HG03095 (cell line): ENCODE measurements at regions not wholly inside any gene's neighbourhood (a gene's known extent, or its start where the extent isn't known, plus 50 kb on each side); places are given as distances from the start of the nearest gene placed in this dataset.
"Not testable (repeated sequence)": the region's sequence is repeated elsewhere in the genome, so short reads cannot be mapped to it uniquely, and the experiment has no call there.

Source experiments
- ATAC-seq: cut with Tn5 transposase; IDR thresholded peaks from one replicate; pipeline ENCODE4 v1.9.1; 2021; ENCODE audit warnings: moderate library complexity; ENCODE audit not compliant: unreplicated experiment

DNA sequence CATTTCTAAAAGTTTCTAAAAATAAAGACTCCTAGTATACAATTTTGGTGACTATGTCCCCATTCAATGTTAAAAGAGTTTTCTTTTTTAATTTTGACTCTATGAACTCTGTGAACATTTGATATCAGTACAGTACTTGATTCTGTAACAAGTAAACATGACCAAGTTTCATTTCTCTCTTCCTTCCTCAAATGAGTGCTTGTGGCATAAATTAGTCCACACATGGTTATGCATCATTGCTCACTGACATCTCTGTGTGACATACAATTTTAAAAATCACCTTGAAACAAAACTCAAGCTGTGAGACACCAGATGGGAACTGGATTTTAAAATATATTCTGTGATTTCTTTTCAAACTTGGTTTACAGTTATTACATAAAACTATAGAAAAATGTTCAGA, 253.9 kb upstream of the MDGA2 start:
- ATAC-seq, result no peak

- ATAC-seq, result no peak
These were observed 245.7 kb upstream of the MDGA2 start for GRCh38 chr14:47921133-47921532.

DNA sequence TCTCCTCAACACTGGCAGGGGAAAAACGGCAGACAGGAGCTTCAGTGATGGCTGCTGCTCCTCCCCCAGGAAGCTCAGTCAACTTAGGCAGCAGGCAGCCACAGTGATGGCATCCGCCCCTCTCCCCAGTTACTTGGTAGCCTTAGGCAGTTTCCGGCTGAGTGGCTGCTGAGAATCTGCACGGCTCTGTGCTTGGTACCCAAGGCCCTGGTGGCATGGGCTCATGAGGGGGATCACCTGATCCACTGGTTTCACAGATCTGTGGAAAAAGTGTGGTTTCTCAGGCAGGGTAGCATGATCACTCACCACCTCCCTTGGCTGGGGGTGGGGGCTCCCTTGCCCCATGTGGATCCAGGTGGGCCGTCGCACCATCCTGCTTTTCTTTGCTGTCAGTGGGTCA, 244.6 kb upstream of the MDGA2 start:
- no peak for ATAC-seq

GRCh38 chr14:47919334-47919846, 244.0 kb upstream of the MDGA2 start:
- no peak for ATAC-seq

- ATAC-seq, result no peak
These were observed 242.0 kb upstream of the MDGA2 start for GRCh38 chr14:47917344-47917954.

DNA sequence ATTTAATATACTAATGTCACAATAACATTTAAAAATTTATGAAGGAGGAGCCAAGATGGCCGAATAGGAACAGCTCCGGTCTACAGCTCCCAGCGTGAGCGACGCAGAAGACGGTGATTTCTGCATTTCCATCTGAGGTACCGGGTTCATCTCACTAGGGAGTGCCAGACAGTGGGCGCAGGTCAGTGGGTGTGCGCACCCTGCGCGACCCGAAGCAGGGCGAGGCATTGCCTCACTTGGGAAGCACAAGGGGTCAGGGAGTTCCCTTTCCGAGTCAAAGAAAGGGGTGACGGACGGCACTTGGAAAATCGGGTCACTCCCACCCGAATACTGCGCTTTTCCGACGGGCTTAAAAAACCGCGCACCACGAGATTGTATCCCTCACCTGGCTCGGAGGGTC, 225.7 kb upstream of the MDGA2 start:
- not testable (repeated sequence) for ATAC-seq

DNA sequence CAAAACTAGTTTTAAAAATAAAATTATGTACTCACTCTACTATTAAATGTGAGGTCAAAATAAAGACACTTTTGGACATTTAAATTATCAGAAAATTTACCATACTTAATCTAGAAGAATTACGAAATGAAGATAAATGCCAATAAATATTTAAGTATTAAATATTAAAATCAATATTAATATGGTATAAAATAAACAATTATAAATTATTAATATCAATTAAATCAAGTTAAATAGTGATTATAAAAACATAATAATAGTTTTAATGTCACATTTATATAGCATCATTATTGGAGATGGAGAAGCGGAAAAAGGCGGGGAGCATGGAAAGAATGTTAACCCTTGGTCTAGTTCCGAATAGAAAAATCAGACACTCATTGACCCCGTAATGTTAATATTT, 224.3 kb upstream of the MDGA2 start:
- no peak for ATAC-seq

DNA sequence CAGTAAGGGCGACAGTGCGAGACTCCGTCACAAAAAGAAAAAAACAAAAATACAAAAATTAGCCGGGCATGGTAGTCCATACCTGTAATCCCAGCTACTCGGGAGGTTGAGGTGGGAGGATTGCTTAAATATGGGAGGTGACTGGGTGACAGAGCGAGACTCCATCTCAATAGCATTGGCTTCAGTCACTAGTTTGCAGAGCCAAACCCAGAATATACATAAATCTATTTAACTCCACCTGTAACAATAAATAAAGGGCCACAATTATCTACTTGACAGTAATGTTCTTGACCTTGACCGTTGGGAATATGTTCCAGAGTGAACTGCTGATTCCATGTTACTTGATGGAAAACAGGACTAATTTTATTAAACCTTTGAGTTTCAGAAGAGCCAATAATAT, 198.9 kb upstream of the MDGA2 start:
- ATAC-seq, result no peak

- ATAC-seq, result no peak
These were observed 197.2 kb upstream of the MDGA2 start for GRCh38 chr14:47872588-47872987.

GRCh38 chr14:47863441-47863840, 188.0 kb upstream of the MDGA2 start:
- no peak for ATAC-seq

DNA sequence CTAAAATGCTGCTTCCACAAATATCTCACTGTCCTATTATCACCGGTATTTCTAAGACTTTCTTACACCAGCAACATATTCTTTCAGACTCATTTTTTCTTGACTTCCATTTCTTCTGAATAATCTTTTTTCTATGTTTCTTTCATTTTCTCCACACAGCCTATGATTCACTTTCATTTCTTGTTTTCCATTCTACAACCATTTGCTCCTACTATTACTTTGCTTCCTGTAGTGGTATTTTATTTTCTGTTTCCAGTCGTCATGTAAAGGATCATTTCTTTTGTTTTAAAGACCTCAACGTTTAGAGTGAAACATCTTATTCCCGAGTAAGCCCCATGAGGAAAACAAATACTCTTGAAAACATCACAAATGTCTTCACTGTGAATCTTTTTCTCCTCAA, 182.2 kb upstream of the MDGA2 start:
- no peak for ATAC-seq

GRCh38 chr14:47852278-47852677, 176.9 kb upstream of the MDGA2 start:
- ATAC-seq, result no peak

DNA sequence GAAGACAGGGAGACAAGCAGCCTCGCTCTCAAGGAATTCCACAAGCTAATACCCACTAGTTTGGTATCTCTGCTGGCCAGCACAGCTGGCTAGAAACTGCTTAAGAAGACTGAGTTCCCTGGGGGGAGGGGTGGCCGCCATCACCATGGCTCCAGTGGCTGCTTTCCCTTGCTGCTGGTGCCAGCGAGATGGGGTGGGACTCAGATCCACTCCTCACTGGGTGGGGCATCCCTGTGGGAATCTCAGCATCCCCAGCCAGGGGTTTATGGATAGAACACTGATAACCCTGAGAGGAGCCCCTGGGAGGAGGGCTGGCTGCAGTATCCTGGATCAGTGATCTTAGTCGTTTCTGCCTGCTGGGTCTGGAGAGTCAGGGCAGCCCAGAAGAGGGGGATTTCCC, 170.6 kb upstream of the MDGA2 start:
- ATAC-seq, result no peak

- ATAC-seq, result no peak
These were observed 167.8 kb upstream of the MDGA2 start for GRCh38 chr14:47843236-47843635.

GRCh38 chr14:47833011-47833410, 157.6 kb upstream of the MDGA2 start:
- no peak for ATAC-seq

DNA sequence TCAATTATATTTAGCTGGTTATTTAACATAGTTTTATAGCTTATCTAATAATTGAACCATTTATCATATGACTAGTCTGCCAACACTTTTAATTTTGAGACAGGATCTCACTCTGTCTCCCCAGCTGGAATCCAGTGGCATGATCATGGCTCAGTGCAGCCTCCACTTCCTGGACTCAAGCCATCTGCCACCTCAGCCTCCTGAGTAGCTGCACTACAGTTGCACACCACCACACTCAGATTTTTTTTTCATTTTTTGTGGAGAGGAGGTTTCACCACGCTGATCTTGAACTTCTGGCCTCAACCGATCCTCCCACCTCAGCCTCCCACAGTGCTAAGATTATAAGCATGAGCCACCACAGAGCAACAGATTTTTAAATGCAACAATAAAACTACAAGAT, 151.4 kb upstream of the MDGA2 start:
- no peak for ATAC-seq

DNA sequence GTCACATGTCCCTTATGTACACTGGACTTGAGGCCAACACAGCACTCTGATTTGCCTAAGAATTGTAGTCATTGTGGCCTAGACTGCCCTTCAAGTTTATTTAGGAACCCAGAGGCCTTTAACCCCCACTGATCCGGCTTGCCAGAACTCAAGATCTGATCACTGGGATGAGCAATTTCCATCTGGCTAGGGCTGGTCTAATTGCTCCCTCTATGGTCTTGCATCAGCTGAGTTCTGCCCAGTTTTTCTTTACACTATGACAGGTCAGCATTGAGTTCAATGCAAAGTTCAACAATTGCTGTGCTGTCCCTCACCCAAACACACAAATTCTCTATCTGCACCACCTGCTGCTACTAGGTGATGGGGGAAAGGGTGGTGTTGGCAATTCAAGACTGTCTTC, 146.9 kb upstream of the MDGA2 start:
- no peak for ATAC-seq

- ATAC-seq, result no peak
These were observed 145.7 kb upstream of the MDGA2 start for GRCh38 chr14:47821135-47821534.

DNA sequence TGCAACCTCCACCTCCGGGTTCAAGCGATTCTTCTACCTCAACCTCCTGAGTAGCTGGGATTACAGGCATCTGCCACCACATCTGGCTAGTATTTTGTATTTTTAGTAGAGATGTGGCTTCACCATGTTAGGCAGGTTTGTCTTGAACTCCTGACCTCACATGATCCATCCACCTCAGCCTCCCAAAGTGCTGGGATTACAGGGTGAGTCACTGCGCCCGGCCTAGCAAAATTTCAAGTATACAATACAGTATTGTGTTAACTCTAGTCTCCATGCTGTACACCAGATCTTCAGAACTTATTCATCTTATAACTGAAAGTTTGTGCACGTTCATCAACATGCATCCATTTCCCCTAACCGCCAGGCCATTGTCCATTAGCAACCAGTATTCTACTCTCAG, 115.1 kb upstream of the MDGA2 start:
- no peak for ATAC-seq

DNA sequence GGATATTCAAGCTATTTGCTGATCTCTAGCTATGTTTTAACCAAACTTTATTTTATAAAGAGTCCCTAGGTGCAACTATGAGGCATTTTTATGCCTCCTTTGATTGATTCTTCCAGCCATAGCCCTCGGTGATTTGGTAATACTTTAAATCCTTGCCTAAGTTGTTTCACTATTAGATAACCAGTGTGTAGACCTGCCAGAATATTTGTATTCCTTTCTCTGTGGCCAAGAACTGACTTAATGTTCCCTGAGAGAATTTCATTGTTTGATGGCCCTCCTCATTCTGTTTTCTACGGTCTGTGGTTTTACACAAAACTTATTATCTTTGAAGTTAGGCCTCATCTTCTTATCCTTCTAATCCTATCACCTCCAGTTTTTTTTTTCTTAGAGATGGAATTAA, 109.7 kb upstream of the MDGA2 start:
- no peak for ATAC-seq

- no peak for ATAC-seq
These were observed 103.2 kb upstream of the MDGA2 start for GRCh38 chr14:47778631-47779030.

- no peak for ATAC-seq
These were observed 97.2 kb upstream of the MDGA2 start for GRCh38 chr14:47772652-47773051.

- ATAC-seq, result no peak
These were observed 87.9 kb upstream of the MDGA2 start for GRCh38 chr14:47763188-47763854.
